Esophagus muscularis mucosa (tissue), 3 donors: ENCODE measurements at regions not wholly inside any gene's neighbourhood (a gene's known extent, or its start where the extent isn't known, plus 50 kb on each side); places are given as distances from the start of the nearest gene placed in this dataset.

Experiments
- CTCF ChIP-seq, 3 experiments: fragments of 200-600 bp in 2 of 3; fragments of 450-650 bp in 1 of 3; sonication (generic) in 2 of 3; IDR thresholded peaks; one replicate each; pipeline ENCODE4 v1.5.1; 2017 to 2019; ENCODE audit warnings: antibody characterized with exemption in 3 of 3, mild to moderate bottlenecking in 2 of 3, moderate library complexity in 1 of 3
- POLR2A ChIP-seq: fragments of 450-650 bp; IDR thresholded peaks from one replicate; pipeline ENCODE4 v1.6.1; 2017; ENCODE audit warnings: antibody characterized with exemption, moderate library complexity, mild to moderate bottlenecking, low read depth

DNA sequence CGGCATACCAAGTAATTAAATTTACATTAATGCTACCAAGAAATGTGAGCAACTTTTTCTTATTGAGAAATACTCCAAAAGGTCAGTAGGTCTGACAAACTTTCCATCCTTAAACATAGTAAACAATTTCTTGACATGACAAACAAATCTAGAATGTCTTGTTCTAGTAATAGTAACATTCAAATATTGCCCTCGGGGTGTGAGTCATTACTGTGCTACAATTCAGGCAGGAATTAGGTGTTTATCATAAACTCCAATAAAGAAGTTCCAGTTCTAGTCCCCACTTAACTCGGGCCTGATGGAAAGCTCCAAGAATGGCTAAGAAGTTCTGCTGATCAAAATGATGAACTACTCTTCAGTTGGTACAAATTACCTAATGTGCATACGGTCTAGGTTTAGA is 235.6 kb upstream of the TUSC1 start:
- TF ChIP-seq CTCF (IDR thresholded peaks at IDR 0.05) (no peak), POLR2A (no peak)
